GM23338 (cell line): ENCODE measurements at regions not wholly inside any gene's neighbourhood (a gene's known extent, or its start where the extent isn't known, plus 50 kb on each side); places are given as distances from the start of the nearest gene placed in this dataset.

Source experiments
- ATAC-seq: fragments of 200-7000 bp; cut with Tn5 transposase; 3 replicates; pipeline ENCODE4 v1.9.1; 2020
- DNase-seq: peaks from one replicate; pipeline ENCODE4 v3.0.0-alpha.2; 2015; ENCODE audit warnings: low spot score
- H2AFZ ChIP-seq: fragments of 200-600 bp; sonication (generic); 2 replicates; pipeline ENCODE4 v1.8.0; 2016; ENCODE audit warnings: antibody characterized with exemption, mild to moderate bottlenecking, moderate library complexity
- H3F3A ChIP-seq: fragments of 200-600 bp; sonication (generic); replicated peaks from 2 replicates; pipeline ENCODE4 v1.8.0; 2017; ENCODE audit warnings: antibody characterized with exemption, mixed run types, low read depth
- H3K27ac ChIP-seq: fragments of 200-600 bp; sonication (generic); 2 replicates; pipeline ENCODE4 v1.6.1; 2016; ENCODE audit warnings: low read depth
- H3K27me3 ChIP-seq: fragments of 200-600 bp; sonication (generic); 2 replicates; pipeline ENCODE4 v1.8.0; 2016; ENCODE audit warnings: mild to moderate bottlenecking, mixed run types, moderate library complexity; ENCODE audit not compliant: insufficient read depth
- H3K36me3 ChIP-seq: fragments of 200-600 bp; sonication (generic); 2 replicates; pipeline ENCODE4 v1.8.0; 2016; ENCODE audit warnings: mild to moderate bottlenecking; ENCODE audit not compliant: insufficient read depth
- H3K4me1 ChIP-seq: fragments of 200-600 bp; sonication (generic); 2 replicates; pipeline ENCODE4 v1.8.0; 2016; ENCODE audit warnings: mild to moderate bottlenecking, moderate library complexity; ENCODE audit not compliant: insufficient read depth
- H3K4me2 ChIP-seq: fragments of 200-600 bp; sonication (generic); 2 replicates; pipeline ENCODE4 v1.7.1; 2017; ENCODE audit warnings: mixed run types
- H3K4me3 ChIP-seq: fragments of 200-600 bp; sonication (generic); 2 replicates; pipeline ENCODE4 v1.6.1; 2016; ENCODE audit warnings: mixed run types
- H3K79me2 ChIP-seq: fragments of 200-600 bp; sonication (generic); replicated peaks from 2 replicates; pipeline ENCODE4 v1.8.0; 2017; ENCODE audit warnings: mild to moderate bottlenecking; ENCODE audit not compliant: insufficient read depth
- H3K9me2 ChIP-seq: fragments of 200-600 bp; sonication (generic); 2 replicates; pipeline ENCODE4 v1.8.0; 2017; ENCODE audit not compliant: insufficient read depth
- H4K20me1 ChIP-seq: fragments of 200-600 bp; sonication (generic); replicated peaks from 2 replicates; pipeline ENCODE4 v1.8.0; 2017; ENCODE audit warnings: mild to moderate bottlenecking; ENCODE audit not compliant: insufficient read depth
- H3K27ac Mint-ChIP-seq: 2 replicates; pipeline ENCODE4 v1.8.0; 2020; ENCODE audit warnings: inconsistent platforms, mild to moderate bottlenecking, moderate library complexity, mixed read lengths
- H3K27me3 Mint-ChIP-seq: 3 replicates; pipeline ENCODE4 v1.8.0; 2022; ENCODE audit warnings: low read depth, mild to moderate bottlenecking, moderate library complexity, mixed read lengths, inconsistent platforms; ENCODE audit not compliant: insufficient read depth, poor library complexity
- H3K36me3 Mint-ChIP-seq: 3 replicates; pipeline ENCODE4 v1.8.0; 2021; ENCODE audit warnings: low read depth, mild to moderate bottlenecking, inconsistent platforms, moderate library complexity, mixed read lengths
- H3K4me1 Mint-ChIP-seq: 3 replicates; pipeline ENCODE4 v1.8.0; 2020; ENCODE audit warnings: mild to moderate bottlenecking, inconsistent platforms, mixed read lengths
- H3K4me3 Mint-ChIP-seq: 3 replicates; pipeline ENCODE4 v1.8.0; 2021; ENCODE audit warnings: moderate library complexity, mild to moderate bottlenecking, inconsistent platforms, mixed read lengths
- H3K9me3 Mint-ChIP-seq: 3 replicates; pipeline ENCODE4 v1.8.0; 2020; ENCODE audit warnings: moderate library complexity, mild to moderate bottlenecking, inconsistent platforms, mixed read lengths
- CREB1 ChIP-seq: fragments of 250-450 bp; sonication (Bioruptor Pico); IDR thresholded peaks from 2 replicates; pipeline ENCODE4 v1.5.0; 2020; ENCODE audit warnings: low read depth, mild to moderate bottlenecking, moderate library complexity
- CTCF ChIP-seq, 2 experiments: fragments of 200-600 bp in 1 of 2; sonication (generic) in 1 of 2; conservative IDR thresholded peaks; 2 replicates each; pipeline versions ENCODE4 v1.5.1 to v1.6.1; 2016 to 2017; ENCODE audit warnings: antibody characterized with exemption in 2 of 2, low read depth in 2 of 2, mild to moderate bottlenecking in 2 of 2, moderate library complexity in 1 of 2
- ETS1 ChIP-seq: IDR thresholded peaks from 2 replicates; pipeline ENCODE4 v1.6.1; 2016; ENCODE audit warnings: antibody characterized with exemption
- EZH2 ChIP-seq: fragments of 200-600 bp; sonication (generic); IDR thresholded peaks from one replicate; pipeline ENCODE4 v1.8.0; 2017; ENCODE audit warnings: antibody characterized with exemption, mild to moderate bottlenecking, low read depth; ENCODE audit not compliant: unreplicated experiment
- EZH2phosphoT487 ChIP-seq: fragments of 200-600 bp; sonication (generic); IDR thresholded peaks from one replicate; pipeline ENCODE4 v1.8.1; 2018; ENCODE audit warnings: antibody characterized with exemption; ENCODE audit not compliant: unreplicated experiment
- JUNB ChIP-seq: IDR thresholded peaks from one replicate; pipeline ENCODE4 v1.6.1; 2016; ENCODE audit warnings: antibody characterized with exemption; ENCODE audit not compliant: unreplicated experiment
- NANOG ChIP-seq: IDR thresholded peaks from 2 replicates; pipeline ENCODE4 v1.6.1; 2016; ENCODE audit warnings: antibody characterized with exemption, borderline replicate concordance
- POLR2AphosphoS5 ChIP-seq: IDR thresholded peaks from 2 replicates; pipeline ENCODE4 v1.6.1; 2016; ENCODE audit warnings: antibody characterized with exemption, low read depth
- REST ChIP-seq: IDR thresholded peaks from one replicate; pipeline ENCODE4 v1.6.1; 2018; ENCODE audit warnings: antibody characterized with exemption; ENCODE audit not compliant: unreplicated experiment
- STAT1 ChIP-seq: IDR thresholded peaks from one replicate; pipeline ENCODE4 v1.6.1; 2016; ENCODE audit warnings: antibody characterized with exemption; ENCODE audit not compliant: unreplicated experiment
- ZNF114 ChIP-seq: fragments of 250-450 bp; sonication (Bioruptor Pico); IDR thresholded peaks from 2 replicates; pipeline ENCODE4 v1.5.0; 2020; ENCODE audit warnings: mild to moderate bottlenecking, moderate library complexity
- ZNF331 ChIP-seq: fragments of 250-450 bp; sonication (Bioruptor Pico); IDR thresholded peaks from 2 replicates; pipeline ENCODE4 v1.5.0; 2020; ENCODE audit warnings: low read depth, mild to moderate bottlenecking, moderate library complexity
- ZNF462 ChIP-seq: fragments of 250-450 bp; sonication (Bioruptor Pico); IDR thresholded peaks from 2 replicates; pipeline ENCODE4 v1.5.0; 2020; ENCODE audit warnings: mild to moderate bottlenecking, moderate library complexity

- Histone ChIP-seq H3K4me1 (no peaks in the 10 kb centered on the region), H3K36me3 (no peaks in the 10 kb centered on the region), H3K4me2 (no peak overlapping the region), H3K27ac (no peak overlapping the region), H3F3A (no peaks in the 10 kb centered on the region), H2AFZ (no peak overlapping the region), H3K4me3 (no peak overlapping the region), H4K20me1 (no peaks in the 10 kb centered on the region; the same call in 1 of the 2 replicates), H3K9me2 (no peaks in the 10 kb centered on the region), H3K27me3 (no peaks in the 10 kb centered on the region), H3K79me2 (no peaks in the 10 kb centered on the region)
- ATAC-seq (no peak), DNase-seq (no peak)
- TF ChIP-seq ETS1: no peak
- TF ChIP-seq ZNF331 (CRISPR knock-in tag): no peak
- no peak for TF ChIP-seq REST
- TF ChIP-seq EZH2phosphoT487: no peak
- no peak for TF ChIP-seq ZNF462
- TF ChIP-seq CTCF (conservative IDR thresholded peaks at IDR 0.05; ENCODE audit: low read depth in 2 of 2): no peak
- TF ChIP-seq POLR2AphosphoS5: no peak
- no peak for TF ChIP-seq ZNF114 (CRISPR knock-in tag)
- no peak for TF ChIP-seq CREB1
- TF ChIP-seq JUNB: no peak
- no peak for TF ChIP-seq NANOG
- TF ChIP-seq EZH2: no peak
- no peak for TF ChIP-seq STAT1
- no peak overlapping the region for H3K27ac Mint-ChIP-seq
- no peaks in the 10 kb centered on the region for H3K36me3 Mint-ChIP-seq
- H3K4me1 Mint-ChIP-seq: no peaks in the 10 kb centered on the region
- no peaks in the 10 kb centered on the region for H3K27me3 Mint-ChIP-seq
- H3K4me3 Mint-ChIP-seq: no peak overlapping the region
- no peaks in the 10 kb centered on the region for H3K9me3 Mint-ChIP-seq
Observed at GRCh38 chr4:187215438-187215837, 491.8 kb upstream of the FAT1 start.
